Fibroblast of lung (primary cell): ENCODE measurements at regions not wholly inside any gene's neighbourhood (a gene's known extent, or its start where the extent isn't known, plus 50 kb on each side); places are given as distances from the start of the nearest gene placed in this dataset.

ENCODE experiments used
- EZH2 ChIP-seq: IDR thresholded peaks from 2 replicates; pipeline ENCODE4 v1.5.1; 2012; ENCODE audit warnings: low read length, control low read depth, mild to moderate bottlenecking; ENCODE audit errors: missing control alignments
- TF ChIP-seq, protein P1 (sequence below), 2 donors: IDR thresholded peaks in 1 of 2; conservative IDR thresholded peaks in 1 of 2; 1 replicate in 1 of 2; 2 replicates in 1 of 2; pipeline ENCODE4 v1.5.1; 2011 to 2012; ENCODE audit warnings: low read length in 2 of 2, control low read depth in 1 of 2, inconsistent platforms in 1 of 2, low read depth in 1 of 2, mild to moderate bottlenecking in 1 of 2

DNA sequence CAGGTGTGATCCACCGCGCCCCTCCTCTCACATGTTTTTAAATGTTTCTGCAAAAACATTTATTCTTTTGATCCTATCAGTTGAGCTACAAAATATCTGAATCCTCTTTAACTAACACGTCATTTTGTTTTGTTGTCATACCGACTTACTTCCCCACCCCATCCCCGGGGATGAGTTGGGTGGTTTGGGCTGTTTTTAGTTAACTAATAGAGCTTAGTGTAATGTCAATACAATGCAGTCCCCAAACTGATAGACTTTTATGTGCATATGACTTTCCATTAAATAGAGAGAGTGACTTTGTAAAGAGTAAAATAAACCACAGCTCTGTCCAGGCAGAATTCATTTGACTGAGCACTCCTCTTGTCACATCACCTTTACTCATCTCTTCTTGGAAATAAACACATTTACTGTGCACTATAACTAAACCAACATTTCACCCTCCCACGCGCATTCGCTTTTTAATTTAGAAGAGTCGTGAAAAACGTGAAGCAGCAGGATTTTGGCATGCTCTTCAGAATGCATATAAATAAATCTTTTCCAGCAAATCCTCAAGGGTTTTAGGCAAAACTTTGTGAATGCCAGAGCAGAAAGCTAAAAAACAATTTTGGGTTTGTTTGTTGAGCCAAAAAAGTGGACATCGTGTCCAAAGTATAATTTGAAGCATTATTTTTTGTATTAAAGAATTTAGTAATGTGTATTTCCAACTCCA, 187.4 kb upstream of the MGMT start:
- TF ChIP-seq, protein P1, sequence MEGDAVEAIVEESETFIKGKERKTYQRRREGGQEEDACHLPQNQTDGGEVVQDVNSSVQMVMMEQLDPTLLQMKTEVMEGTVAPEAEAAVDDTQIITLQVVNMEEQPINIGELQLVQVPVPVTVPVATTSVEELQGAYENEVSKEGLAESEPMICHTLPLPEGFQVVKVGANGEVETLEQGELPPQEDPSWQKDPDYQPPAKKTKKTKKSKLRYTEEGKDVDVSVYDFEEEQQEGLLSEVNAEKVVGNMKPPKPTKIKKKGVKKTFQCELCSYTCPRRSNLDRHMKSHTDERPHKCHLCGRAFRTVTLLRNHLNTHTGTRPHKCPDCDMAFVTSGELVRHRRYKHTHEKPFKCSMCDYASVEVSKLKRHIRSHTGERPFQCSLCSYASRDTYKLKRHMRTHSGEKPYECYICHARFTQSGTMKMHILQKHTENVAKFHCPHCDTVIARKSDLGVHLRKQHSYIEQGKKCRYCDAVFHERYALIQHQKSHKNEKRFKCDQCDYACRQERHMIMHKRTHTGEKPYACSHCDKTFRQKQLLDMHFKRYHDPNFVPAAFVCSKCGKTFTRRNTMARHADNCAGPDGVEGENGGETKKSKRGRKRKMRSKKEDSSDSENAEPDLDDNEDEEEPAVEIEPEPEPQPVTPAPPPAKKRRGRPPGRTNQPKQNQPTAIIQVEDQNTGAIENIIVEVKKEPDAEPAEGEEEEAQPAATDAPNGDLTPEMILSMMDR (conservative IDR thresholded peaks at IDR 0.05 in 1 of 2, IDR thresholded peaks at IDR 0.05 in 1 of 2; ENCODE audit: low read depth in 1 of 2, low read length in 2 of 2) = no peak
- TF ChIP-seq EZH2 = no peak
